Spleen (tissue), 11 donors: ENCODE measurements at regions not wholly inside any gene's neighbourhood (a gene's known extent, or its start where the extent isn't known, plus 50 kb on each side); places are given as distances from the start of the nearest gene placed in this dataset.
A peak's percentile ranks its signal among the peaks of the same experiment; 100 is the strongest.
"Not testable (repeated sequence)": the region's sequence is repeated elsewhere in the genome, so short reads cannot be mapped to it uniquely, and the experiment has no call there.

ENCODE experiments used
- DNase-seq: peaks from one replicate; pipeline ENCODE4 v3.0.0-alpha.2; 2020
- H3K27ac ChIP-seq, 8 donors: fragments of 200-600 bp; sonication (generic) in 7 of 8; 1 replicate in 4 of 8; 2 replicates in 4 of 8; pipeline versions ENCODE4 v1.5.0 to v1.8.0; 2016 to 2021; ENCODE audit warnings: inconsistent platforms in 4 of 8, mild to moderate bottlenecking in 4 of 8, moderate library complexity in 1 of 8
- H3K27me3 ChIP-seq, 7 donors: fragments of 200-600 bp; sonication (generic) in 6 of 7; replicated peaks in 1 of 7; 1 replicate in 4 of 7; 2 replicates in 3 of 7; pipeline versions ENCODE4 v1.5.0 to v1.8.0; 2016 to 2021; ENCODE audit warnings: inconsistent platforms in 3 of 7, mild to moderate bottlenecking in 1 of 7
- H3K36me3 ChIP-seq, 6 donors: fragments of 200-600 bp; sonication (generic) in 5 of 6; 1 replicate in 4 of 6; 2 replicates in 2 of 6; pipeline versions ENCODE4 v1.5.0 to v1.8.0; 2016 to 2021; ENCODE audit warnings: inconsistent platforms in 2 of 6
- H3K4me1 ChIP-seq, 6 donors: fragments of 200-600 bp; sonication (generic) in 5 of 6; 1 replicate in 3 of 6; 2 replicates in 3 of 6; pipeline versions ENCODE4 v1.5.0 to v1.8.0; 2016 to 2021; ENCODE audit warnings: inconsistent platforms in 3 of 6
- H3K4me3 ChIP-seq, 8 donors: fragments of 200-600 bp; sonication (generic) in 7 of 8; 1 replicate in 4 of 8; 2 replicates in 4 of 8; pipeline versions ENCODE4 v1.5.0 to v1.8.0; 2016 to 2021; ENCODE audit warnings: inconsistent platforms in 4 of 8, mild to moderate bottlenecking in 4 of 8, moderate library complexity in 2 of 8
- H3K9me3 ChIP-seq, 8 donors: fragments of 200-600 bp; sonication (generic) in 7 of 8; 1 replicate in 4 of 8; 2 replicates in 4 of 8; pipeline versions ENCODE4 v1.5.0 to v1.8.0; 2016 to 2021; ENCODE audit warnings: inconsistent platforms in 4 of 8
- CTCF ChIP-seq, 11 experiments: fragments of 200-600 bp in 7 of 11; fragments of 450-650 bp in 4 of 11; sonication (generic) in 4 of 11; IDR thresholded peaks in 8 of 11; conservative IDR thresholded peaks in 3 of 11; 1 replicate in 7 of 11; 2 replicates in 4 of 11; pipeline versions ENCODE4 v1.4.0 to v1.8.0; 2016 to 2021; ENCODE audit warnings: antibody characterized with exemption in 11 of 11, inconsistent platforms in 4 of 11, mild to moderate bottlenecking in 1 of 11
- POLR2A ChIP-seq, 3 donors: fragments of 450-650 bp; IDR thresholded peaks; one replicate each; pipeline ENCODE4 v1.5.1; 2017; ENCODE audit warnings: antibody characterized with exemption in 3 of 3, mild to moderate bottlenecking in 1 of 3
- POLR2AphosphoS5 ChIP-seq, 3 donors: sonication (generic); formaldehyde crosslinking; IDR thresholded peaks; one replicate each; pipeline ENCODE4 v1.5.1; 2017; ENCODE audit warnings: antibody characterized with exemption in 3 of 3
- WGBS, 5 donors: extraction: QIAGEN DNeasy Blood & Tissue Kit in 3 of 5; methylation state at CpG; one replicate each; pipeline versions ENCODE4 v1.1.5 to v1.1.7; 2013 to 2018; 5-methylcytosine and 5-hydroxymethylcytosine counted together
- intact Hi-C: fragments of 100-400 bp; cut with DNase I; formaldehyde crosslinking; loops from one replicate; pipeline ENCODE4 v1.15.0; 2023; ENCODE audit warnings: low total_unique reads
- small RNA-seq, 4 donors: library from RNA; depleted of rRNA; stranded (forward); fragments of <200 nt; gene quantifications; one replicate each; pipeline ENCODE3, GENCODE V24; 2016
- donor health status: healthy with polysubstance abuse.
- donor health status: DM: no; HTN: no; CAD: no; lungs with moderate emphysema.
- donor health status: DM: no; HTN: no; CAD: no.
- donor health status: Bipolar disorder and iron deficiency.
- donor health status: healthy.
- donor health status: DM: no; HTN: no; CAD: no.
- donor health status: DM: yes; HTN: yes; CAD: no.

- intact Hi-C loops = no loop called here
- no peak for TF ChIP-seq POLR2A (IDR thresholded peaks at IDR 0.05)
- no peak for TF ChIP-seq POLR2AphosphoS5 (IDR thresholded peaks at IDR 0.05)
- TF ChIP-seq CTCF (IDR thresholded peaks at IDR 0.05 in 8 of 11, conservative IDR thresholded peaks at IDR 0.05 in 3 of 11) = no peak
- H3K4me3 ChIP-seq = no peak overlapping the region
- 94 to 97% (median 97%) methylated on average over 28 of the region's 28 CpGs for WGBS, 5 donors
- peaks cover 0 to 7% (median 2%) of the 10 kb centered on the region in 8 donors for H3K9me3 ChIP-seq
- peak; percentile 68 for DNase-seq
- no peaks in the 10 kb centered on the region for H3K36me3 ChIP-seq
- no peaks in the 10 kb centered on the region for H3K27me3 ChIP-seq
- H3K4me1 ChIP-seq = no peaks in the 10 kb centered on the region
- no peak overlapping the region for H3K27ac ChIP-seq
Measured at GRCh38 chr4:131764730-131765129, 1384.4 kb upstream of the PCDH10 start.

- H3K36me3 ChIP-seq, H3K4me3 ChIP-seq, DNase-seq, intact Hi-C loops, H3K9me3 ChIP-seq, H3K27ac ChIP-seq, H3K27me3 ChIP-seq, H3K4me1 ChIP-seq: not testable (repeated sequence)
- 10 to 40% (median 37%) methylated on average over 3 of the region's 3 CpGs for WGBS, 5 donors
Measured at GRCh38 chr4:131774382-131774781, 1374.7 kb upstream of the PCDH10 start.

GRCh38 chr4:131810565-131810964 is 1338.5 kb upstream of the PCDH10 start:
- DNase-seq, intact Hi-C loops, H3K4me3 ChIP-seq, H3K27me3 ChIP-seq, H3K4me1 ChIP-seq, H3K27ac ChIP-seq, H3K36me3 ChIP-seq: not testable (repeated sequence)
- peaks cover 0 to 24% (median 12%) of the 10 kb centered on the region in 8 donors for H3K9me3 ChIP-seq
- WGBS, 5 donors = 12 to 49% (median 31%) methylated on average over 3 of the region's 3 CpGs

Small RNA genes lying in the stretch of these regions (small RNA-seq; reads per million reads assigned to genes)
- gene AC105424.1 (0 reads per million in 4 donors), gene RF00156 (0 reads per million in 4 donors), gene RN7SL205P (0 reads per million in 4 donors), gene RNU6-224P (0 reads per million in 4 donors)
